ENCODE measurements at regions not wholly inside any gene's neighbourhood (a gene's known extent, or its start where the extent isn't known, plus 50 kb on each side); places are given as distances from the start of the nearest gene placed in this dataset.

DNA sequence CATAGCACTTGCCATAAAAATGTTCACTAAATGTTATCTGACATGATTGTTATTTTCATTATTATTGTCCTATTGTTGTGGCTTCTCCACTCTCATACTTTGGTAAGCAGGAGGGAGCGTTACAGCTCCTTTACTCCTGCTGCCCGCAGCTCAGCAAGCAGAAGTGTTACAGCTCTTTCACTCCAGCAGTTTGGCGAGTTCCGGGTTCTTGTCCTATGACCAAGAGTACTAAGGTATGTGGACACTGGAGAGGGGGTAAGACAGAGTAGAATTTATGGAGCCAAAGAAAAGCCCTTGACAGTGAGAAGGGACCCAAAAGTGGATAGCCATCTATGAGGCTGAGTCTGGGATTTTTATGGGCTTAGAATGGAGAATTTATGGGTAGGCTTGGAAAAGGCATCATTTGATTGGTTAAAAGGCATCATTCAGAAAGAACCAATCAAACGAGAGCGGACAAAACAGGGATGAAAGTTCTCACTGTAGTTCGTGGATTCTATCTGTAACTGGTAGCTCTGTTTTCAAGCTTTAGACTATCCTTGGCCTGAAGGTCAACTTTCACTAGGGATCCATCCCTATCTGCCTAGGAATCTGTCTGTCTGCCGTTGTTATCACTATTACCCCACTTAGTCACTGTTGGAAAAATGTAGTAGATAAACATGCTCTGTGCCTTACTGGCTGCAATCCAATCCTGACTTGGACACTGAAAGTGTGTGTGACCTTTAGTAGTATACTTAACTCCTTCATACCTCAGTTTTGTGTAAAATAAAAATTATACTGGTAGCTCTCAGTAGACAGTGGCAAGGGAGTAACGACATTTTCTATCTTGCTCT, 545.6 kb upstream of the LCORL start:
- CTCF ChIA-PET, result interaction anchor here (0.6 kb wide), 1 partner anchor 33 kb away, joined by 3 read pairs; no protein-coding TSS in a partner anchor
- Mint-ChIP-seq H3K36me3 (ENCODE audit: insufficient read depth, unreplicated experiment) (no peaks in the 10 kb centered on the region), H3K27me3 (ENCODE audit: insufficient read depth, unreplicated experiment) (peaks cover 3% of the 10 kb centered on the region), H3K27ac (ENCODE audit: unreplicated experiment) (no peak overlapping the region), H3K4me1 (ENCODE audit: low read depth, unreplicated experiment) (peaks cover 15% of the 10 kb centered on the region), H3K9me3 (ENCODE audit: unreplicated experiment) (peaks cover 6% of the 10 kb centered on the region), H3K4me3 (ENCODE audit: unreplicated experiment) (no peak overlapping the region)
- H3K9me3 ChIP-seq, result peaks cover 3% of the 10 kb centered on the region; the same call in 1 of the 2 replicates
- no peak overlapping the region for H3K4me3 ChIP-seq (ENCODE audit: low read depth, low read length)
- intact Hi-C loops (cut with micrococcal nuclease; ENCODE audit: unreplicated experiment), result loop anchor here (5.0 kb wide), 1 partner anchor 750 kb away; no protein-coding TSS in a partner anchor
- H3K36me3 ChIP-seq (ENCODE audit: control insufficient read depth, insufficient read depth, low read length), result no peaks in the 10 kb centered on the region
- BruUV-seq (replicated peaks), result no TSS peak
- POLR2A ChIA-PET, result no interaction called here
- TF ChIP-seq CTCF (IDR thresholded peaks at IDR 0.05; ENCODE audit: insufficient read depth in 1 of 2, low read depth in 1 of 2, low read length in 1 of 2, severe bottlenecking in 1 of 2, unreplicated experiment in 1 of 2), result no peak
- H3K27me3 ChIP-seq (replicated peaks; ENCODE audit: control insufficient read depth, insufficient read depth, low read length), result no peaks in the 10 kb centered on the region
- DNase-seq, result peak; percentile 23 to 36
- H3K4me1 ChIP-seq, result peaks cover 20% of the 10 kb centered on the region

- intact Hi-C loops (cut with micrococcal nuclease; ENCODE audit: unreplicated experiment), result no loop called here
- ChIA-PET CTCF (no interaction called here), POLR2A (no interaction called here)
- no peak for DNase-seq
- Mint-ChIP-seq H3K36me3 (ENCODE audit: insufficient read depth, unreplicated experiment) (no peaks in the 10 kb centered on the region), H3K9me3 (ENCODE audit: unreplicated experiment) (peaks cover 19% of the 10 kb centered on the region), H3K4me3 (ENCODE audit: unreplicated experiment) (no peak overlapping the region), H3K4me1 (ENCODE audit: low read depth, unreplicated experiment) (no peaks in the 10 kb centered on the region), H3K27ac (ENCODE audit: unreplicated experiment) (no peak overlapping the region), H3K27me3 (ENCODE audit: insufficient read depth, unreplicated experiment) (peaks cover 4% of the 10 kb centered on the region)
- no peaks in the 10 kb centered on the region for H3K4me1 ChIP-seq
- no peak for TF ChIP-seq CTCF (IDR thresholded peaks at IDR 0.05; ENCODE audit: insufficient read depth in 1 of 2, low read depth in 1 of 2, low read length in 1 of 2, severe bottlenecking in 1 of 2, unreplicated experiment in 1 of 2)
- H3K36me3 ChIP-seq (ENCODE audit: control insufficient read depth, insufficient read depth, low read length), result no peaks in the 10 kb centered on the region
- no peaks in the 10 kb centered on the region; the same call in 1 of the 2 replicates for H3K9me3 ChIP-seq
- no peaks in the 10 kb centered on the region for H3K27me3 ChIP-seq (replicated peaks; ENCODE audit: control insufficient read depth, insufficient read depth, low read length)
- no peak overlapping the region for H3K4me3 ChIP-seq (ENCODE audit: low read depth, low read length)
- no TSS peak for BruUV-seq (replicated peaks)
Measured at GRCh38 chr4:18559492-18559891, 537.9 kb upstream of the LCORL start.

GRCh38 chr4:18556402-18556801, 534.8 kb upstream of the LCORL start:
- H3K36me3 ChIP-seq (ENCODE audit: control insufficient read depth, insufficient read depth, low read length), result no peaks in the 10 kb centered on the region

More at GRCh38 chr4:18556402-18556801, 534.8 kb upstream of the LCORL start:
- Mint-ChIP-seq H3K36me3 (ENCODE audit: insufficient read depth, unreplicated experiment) (no peaks in the 10 kb centered on the region), H3K4me3 (ENCODE audit: unreplicated experiment) (no peak overlapping the region), H3K4me1 (ENCODE audit: low read depth, unreplicated experiment) (no peaks in the 10 kb centered on the region), H3K27ac (ENCODE audit: unreplicated experiment) (no peak overlapping the region), H3K9me3 (ENCODE audit: unreplicated experiment) (peaks cover 6% of the 10 kb centered on the region), H3K27me3 (ENCODE audit: insufficient read depth, unreplicated experiment) (no peaks in the 10 kb centered on the region)
- Histone ChIP-seq H3K27me3 (replicated peaks; ENCODE audit: control insufficient read depth, insufficient read depth, low read length) (no peaks in the 10 kb centered on the region), H3K9me3 (no peaks in the 10 kb centered on the region; the same call in 1 of the 2 replicates), H3K4me1 (no peaks in the 10 kb centered on the region), H3K4me3 (ENCODE audit: low read depth, low read length) (no peak overlapping the region)
- no peak for DNase-seq
- BruUV-seq (replicated peaks), result no TSS peak
- CTCF ChIA-PET, result no interaction called here
- POLR2A ChIA-PET, result no interaction called here
- no peak for TF ChIP-seq CTCF (IDR thresholded peaks at IDR 0.05; ENCODE audit: insufficient read depth in 1 of 2, low read depth in 1 of 2, low read length in 1 of 2, severe bottlenecking in 1 of 2, unreplicated experiment in 1 of 2)
- intact Hi-C loops (cut with micrococcal nuclease; ENCODE audit: unreplicated experiment), result no loop called here

Measured in Caco-2 (cell line).